Astrocyte (in vitro differentiated cells and primary cell): ENCODE measurements at regions not wholly inside any gene's neighbourhood (a gene's known extent, or its start where the extent isn't known, plus 50 kb on each side); places are given as distances from the start of the nearest gene placed in this dataset.

Source experiments
- CTCF ChIP-seq: IDR thresholded peaks from 2 replicates; pipeline ENCODE4 v1.5.1; 2011; ENCODE audit warnings: low read depth, mild to moderate bottlenecking, inconsistent platforms, low read length, moderate library complexity; ENCODE audit not compliant: insufficient read depth
- EZH2 ChIP-seq: IDR thresholded peaks from 2 replicates; pipeline ENCODE4 v1.6.1; 2012; ENCODE audit warnings: mild to moderate bottlenecking, low read length, inconsistent platforms; ENCODE audit not compliant: insufficient read depth

- TF ChIP-seq CTCF (no peak), EZH2 (no peak)
These were observed 400.2 kb downstream of the CNTN3 start for GRCh38 chr3:74214286-74214685.
